HG02798 (cell line): ENCODE measurements at regions not wholly inside any gene's neighbourhood (a gene's known extent, or its start where the extent isn't known, plus 50 kb on each side); places are given as distances from the start of the nearest gene placed in this dataset.

Experiments used
- ATAC-seq: cut with Tn5 transposase; IDR thresholded peaks from one replicate; pipeline ENCODE4 v1.9.1; 2021; ENCODE audit warnings: mild to moderate bottlenecking; ENCODE audit not compliant: unreplicated experiment, poor library complexity

GRCh38 chr6:66489269-66489987 is 782.4 kb upstream of the EYS start:
- ATAC-seq, result no peak

- ATAC-seq, result no peak
Measured at GRCh38 chr6:66481216-66481615, 774.2 kb upstream of the EYS start.

- ATAC-seq, result no peak
Measured at GRCh38 chr6:66478705-66479104, 771.7 kb upstream of the EYS start.

GRCh38 chr6:66435321-66435720 is 728.3 kb upstream of the EYS start:
- no peak for ATAC-seq

GRCh38 chr6:66429210-66429609 is 722.2 kb upstream of the EYS start:
- ATAC-seq, result no peak

GRCh38 chr6:66423047-66423446 is 716.0 kb upstream of the EYS start:
- ATAC-seq, result no peak

GRCh38 chr6:66421570-66421969 is 714.5 kb upstream of the EYS start:
- no peak for ATAC-seq

GRCh38 chr6:66418906-66419305 is 711.9 kb upstream of the EYS start:
- ATAC-seq, result no peak

- no peak for ATAC-seq
Measured at GRCh38 chr6:66403966-66404365, 696.9 kb upstream of the EYS start.

GRCh38 chr6:66402873-66403272 is 695.8 kb upstream of the EYS start:
- no peak for ATAC-seq

GRCh38 chr6:66396549-66396948 is 689.5 kb upstream of the EYS start:
- ATAC-seq, result no peak

- ATAC-seq, result no peak
Measured at GRCh38 chr6:66396145-66396544, 689.1 kb upstream of the EYS start.

- ATAC-seq, result no peak
Measured at GRCh38 chr6:66390393-66390792, 683.4 kb upstream of the EYS start.

- no peak for ATAC-seq
Measured at GRCh38 chr6:66376001-66376400, 669.0 kb upstream of the EYS start.

- ATAC-seq, result no peak
Measured at GRCh38 chr6:66369407-66369806, 662.4 kb upstream of the EYS start.

GRCh38 chr6:66362888-66363287 is 655.9 kb upstream of the EYS start:
- no peak for ATAC-seq

- ATAC-seq, result no peak
Measured at GRCh38 chr6:66361886-66362285, 654.9 kb upstream of the EYS start.

- no peak for ATAC-seq
Measured at GRCh38 chr6:66357781-66358180, 650.8 kb upstream of the EYS start.

GRCh38 chr6:66355471-66355870 is 648.4 kb upstream of the EYS start:
- ATAC-seq, result no peak

GRCh38 chr6:66344796-66345195 is 637.8 kb upstream of the EYS start:
- no peak for ATAC-seq

GRCh38 chr6:66340736-66341135 is 633.7 kb upstream of the EYS start:
- no peak for ATAC-seq

GRCh38 chr6:66336176-66336575 is 629.1 kb upstream of the EYS start:
- no peak for ATAC-seq

GRCh38 chr6:66328200-66328599 is 621.2 kb upstream of the EYS start:
- no peak for ATAC-seq
